Stomach (tissue), 4 donors: ENCODE measurements at regions not wholly inside any gene's neighbourhood (a gene's known extent, or its start where the extent isn't known, plus 50 kb on each side); places are given as distances from the start of the nearest gene placed in this dataset.

Experiments used
- CTCF ChIP-seq, 7 experiments: fragments of 450-650 bp in 4 of 7; fragments of 200-600 bp in 3 of 7; sonication (generic) in 3 of 7; IDR thresholded peaks; one replicate each; pipeline ENCODE4 v1.5.1; 2016 to 2019; ENCODE audit warnings: antibody characterized with exemption in 7 of 7, control low read depth in 2 of 7, mild to moderate bottlenecking in 1 of 7
- EP300 ChIP-seq: sonication (generic); formaldehyde crosslinking; IDR thresholded peaks from one replicate; pipeline ENCODE4 v1.6.1; 2017; ENCODE audit warnings: antibody characterized with exemption
- POLR2AphosphoS5 ChIP-seq, 3 donors: sonication (generic); formaldehyde crosslinking; IDR thresholded peaks; one replicate each; pipeline ENCODE4 v1.6.1; 2016; ENCODE audit warnings: antibody characterized with exemption in 3 of 3

- TF ChIP-seq CTCF (IDR thresholded peaks at IDR 0.05): no peak
- no peak for TF ChIP-seq EP300
- TF ChIP-seq POLR2AphosphoS5 (IDR thresholded peaks at IDR 0.05): no peak
These were observed 130.9 kb upstream of the SV2C start for GRCh38 chr5:75952291-75952690.
